ENCODE measurements at regions not wholly inside any gene's neighbourhood (a gene's known extent, or its start where the extent isn't known, plus 50 kb on each side); places are given as distances from the start of the nearest gene placed in this dataset.

- no peak for DNase-seq (ENCODE audit: low read depth in 3 of 3, low spot score in 1 of 3)
These were observed 258.9 kb upstream of the CXCR4 start for GRCh38 chr2:136376798-136377211.

- DNase-seq (ENCODE audit: low read depth in 3 of 3, low spot score in 1 of 3), result no peak
These were observed 258.3 kb upstream of the CXCR4 start for GRCh38 chr2:136376211-136376610.

GRCh38 chr2:136375017-136375901 is 257.3 kb upstream of the CXCR4 start:
- no peak for DNase-seq (ENCODE audit: low read depth in 3 of 3, low spot score in 1 of 3)

GRCh38 chr2:136373841-136374240 is 255.9 kb upstream of the CXCR4 start:
- no peak for DNase-seq (ENCODE audit: low read depth in 3 of 3, low spot score in 1 of 3)

GRCh38 chr2:136373029-136373428 is 255.1 kb upstream of the CXCR4 start:
- DNase-seq (ENCODE audit: low read depth in 3 of 3, low spot score in 1 of 3), result no peak

- DNase-seq (ENCODE audit: low read depth in 3 of 3, low spot score in 1 of 3), result no peak
These were observed 246.0 kb upstream of the CXCR4 start for GRCh38 chr2:136363900-136364299.

GRCh38 chr2:136363470-136363869 is 245.5 kb upstream of the CXCR4 start:
- DNase-seq (ENCODE audit: low read depth in 3 of 3, low spot score in 1 of 3), result no peak

- no peak for DNase-seq (ENCODE audit: low read depth in 3 of 3, low spot score in 1 of 3)
These were observed 244.9 kb upstream of the CXCR4 start for GRCh38 chr2:136362676-136363390.

GRCh38 chr2:136361521-136361920 is 243.6 kb upstream of the CXCR4 start:
- DNase-seq (ENCODE audit: low read depth in 3 of 3, low spot score in 1 of 3), result no peak

- DNase-seq (ENCODE audit: low read depth in 3 of 3, low spot score in 1 of 3), result no peak
These were observed 242.8 kb upstream of the CXCR4 start for GRCh38 chr2:136360790-136361189.

GRCh38 chr2:136359121-136359965 is 241.4 kb upstream of the CXCR4 start:
- no peak for DNase-seq (ENCODE audit: low read depth in 3 of 3, low spot score in 1 of 3)

GRCh38 chr2:136358576-136358975 is 240.6 kb upstream of the CXCR4 start:
- no peak for DNase-seq (ENCODE audit: low read depth in 3 of 3, low spot score in 1 of 3)

GRCh38 chr2:136357007-136357380 is 239.0 kb upstream of the CXCR4 start:
- DNase-seq (ENCODE audit: low read depth in 3 of 3, low spot score in 1 of 3), result no peak

- DNase-seq (ENCODE audit: low read depth in 3 of 3, low spot score in 1 of 3), result no peak
These were observed 238.4 kb upstream of the CXCR4 start for GRCh38 chr2:136356125-136357006.

- no peak for DNase-seq (ENCODE audit: low read depth in 3 of 3, low spot score in 1 of 3)
These were observed 233.7 kb upstream of the CXCR4 start for GRCh38 chr2:136351684-136352083.

GRCh38 chr2:136347981-136348380 is 230.0 kb upstream of the CXCR4 start:
- no peak for DNase-seq (ENCODE audit: low read depth in 3 of 3, low spot score in 1 of 3)

GRCh38 chr2:136344339-136344738 is 226.4 kb upstream of the CXCR4 start:
- DNase-seq (ENCODE audit: low read depth in 3 of 3, low spot score in 1 of 3), result no peak

- no peak for DNase-seq (ENCODE audit: low read depth in 3 of 3, low spot score in 1 of 3)
These were observed 224.2 kb upstream of the CXCR4 start for GRCh38 chr2:136342138-136342537.

GRCh38 chr2:136334967-136335366 is 217.0 kb upstream of the CXCR4 start:
- no peak for DNase-seq (ENCODE audit: low read depth in 3 of 3, low spot score in 1 of 3)

- no peak for DNase-seq (ENCODE audit: low read depth in 3 of 3, low spot score in 1 of 3)
These were observed 214.6 kb upstream of the CXCR4 start for GRCh38 chr2:136332436-136333095.
